NCI-H1092 treated with DMSO at 0.1 percent for 48 hours (cell line): ENCODE measurements at regions not wholly inside any gene's neighbourhood (a gene's known extent, or its start where the extent isn't known, plus 50 kb on each side); places are given as distances from the start of the nearest gene placed in this dataset.
A peak's percentile ranks its signal among the peaks of the same experiment; 100 is the strongest.
"Not testable (repeated sequence)": the region's sequence is repeated elsewhere in the genome, so short reads cannot be mapped to it uniquely, and the experiment has no call there.

ENCODE experiments used
- DNase-seq: peaks from one replicate; lab custom pipeline; 2025; lab: John Stamatoyannopoulos, UW

GRCh38 chr7:67359900-67360299 lies 363.3 kb downstream of the TYW1 start:
- DNase-seq, result no peak

GRCh38 chr7:67361150-67361549 lies 364.5 kb downstream of the TYW1 start:
- no peak for DNase-seq

GRCh38 chr7:67364441-67365017 lies 367.9 kb downstream of the TYW1 start:
- DNase-seq, result no peak

DNA sequence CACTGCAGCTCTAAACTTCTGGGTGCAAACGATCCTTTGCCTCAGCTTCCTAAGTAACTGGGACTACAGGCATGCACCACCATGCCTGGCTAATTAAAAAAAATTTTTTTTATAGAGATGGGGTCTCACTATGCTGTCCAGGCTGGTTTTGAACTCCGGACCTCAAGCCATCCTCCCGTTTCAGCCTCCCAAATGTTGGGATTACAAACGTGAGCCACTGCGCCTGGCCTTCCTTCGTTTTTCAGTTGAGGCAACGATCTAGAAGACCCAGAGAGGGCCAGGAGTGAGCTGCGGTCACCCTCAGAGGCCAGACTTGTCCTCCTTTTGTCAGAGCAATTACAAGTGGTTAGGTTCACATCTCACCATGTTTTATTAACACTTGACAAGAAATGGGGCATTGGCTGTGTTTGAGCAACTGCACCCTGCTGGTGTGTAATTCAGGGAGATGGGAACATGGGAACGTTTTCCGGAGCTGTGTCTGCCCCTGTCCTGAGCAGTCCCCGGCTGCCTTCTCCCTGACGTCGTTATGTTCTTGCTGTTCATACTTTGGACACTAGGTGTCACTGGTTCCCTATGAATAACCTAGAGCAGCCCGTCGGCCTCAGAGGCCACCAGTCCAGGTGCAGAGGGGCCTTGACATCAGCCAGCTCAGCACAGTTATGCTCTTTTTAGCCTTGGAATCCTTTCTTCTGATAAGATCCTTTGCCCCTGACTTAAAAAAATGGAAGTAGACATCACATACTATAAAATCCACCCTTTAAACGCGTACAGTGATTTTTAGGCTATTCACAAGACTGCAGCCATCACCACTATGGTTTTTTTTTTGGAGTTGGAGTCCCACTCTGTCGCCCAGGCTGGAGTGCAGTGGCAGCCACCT lies 375.0 kb downstream of the TYW1 start:
- peak; percentile 85 for DNase-seq

DNA sequence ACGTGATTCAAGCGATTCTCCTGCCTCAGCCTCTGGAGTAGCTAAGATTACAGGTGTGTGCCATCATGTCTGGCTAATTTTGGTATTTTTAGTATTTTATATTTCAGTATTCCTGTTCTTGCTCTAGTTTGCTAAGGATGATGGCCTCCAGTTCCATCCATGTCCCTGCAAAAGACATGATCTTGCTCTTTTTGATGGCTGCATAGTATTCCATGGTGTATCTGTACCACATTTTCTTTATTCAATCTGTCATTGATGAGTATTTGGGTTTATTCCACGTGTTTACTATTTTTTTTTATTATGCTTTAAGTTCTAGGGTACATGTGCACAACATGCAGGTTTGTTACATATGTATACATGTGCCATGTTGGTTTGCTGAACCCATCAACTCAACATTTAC lies 376.8 kb downstream of the TYW1 start:
- not testable (repeated sequence) for DNase-seq

GRCh38 chr7:67375427-67375826 lies 378.8 kb downstream of the TYW1 start:
- no peak for DNase-seq

DNA sequence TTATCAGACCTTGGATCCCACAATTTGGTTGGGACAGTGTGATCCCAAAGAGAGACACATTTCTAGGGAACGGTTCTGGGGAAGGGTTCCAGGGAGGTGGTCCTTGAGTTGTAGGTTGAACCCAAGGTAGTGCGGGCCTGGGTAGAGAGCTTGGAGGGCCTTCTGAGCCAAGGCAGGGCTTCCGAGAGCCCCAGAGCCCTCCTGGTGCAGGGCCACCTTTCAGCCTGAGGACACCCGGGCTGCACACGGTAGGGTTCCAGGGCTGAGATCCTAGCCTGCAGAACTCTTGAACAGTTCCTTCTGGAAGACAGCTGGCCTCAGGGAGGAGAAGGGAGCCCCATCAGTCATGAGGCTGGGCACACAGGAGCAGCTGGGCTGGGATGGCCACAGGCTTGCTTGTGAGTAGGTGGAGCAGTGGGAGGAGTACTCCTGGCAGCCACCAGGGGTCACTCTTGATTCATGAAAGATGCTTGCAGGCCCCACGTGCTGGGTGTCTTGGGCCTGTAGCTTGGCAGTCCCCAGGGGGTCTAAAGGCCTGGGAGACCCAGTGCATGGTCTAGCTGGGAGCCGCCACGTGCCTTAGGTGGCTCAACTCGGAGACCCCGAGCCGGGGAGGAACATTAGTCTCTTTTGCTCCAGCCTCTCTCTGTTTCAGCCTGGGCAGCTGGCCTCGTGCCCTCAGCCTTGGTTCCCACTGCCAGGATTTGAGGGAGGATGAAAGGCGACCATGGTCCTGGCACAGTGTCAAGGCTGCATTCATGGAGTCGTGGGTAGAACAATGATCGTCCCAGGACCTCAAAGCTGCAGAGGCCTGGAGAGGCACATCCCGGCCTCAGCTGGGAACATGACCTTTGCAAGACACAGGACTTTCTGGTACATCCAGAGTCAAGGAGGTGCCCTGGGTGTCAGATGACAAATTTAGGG lies 381.6 kb downstream of the TYW1 start:
- DNase-seq, result peak; percentile 92

DNA sequence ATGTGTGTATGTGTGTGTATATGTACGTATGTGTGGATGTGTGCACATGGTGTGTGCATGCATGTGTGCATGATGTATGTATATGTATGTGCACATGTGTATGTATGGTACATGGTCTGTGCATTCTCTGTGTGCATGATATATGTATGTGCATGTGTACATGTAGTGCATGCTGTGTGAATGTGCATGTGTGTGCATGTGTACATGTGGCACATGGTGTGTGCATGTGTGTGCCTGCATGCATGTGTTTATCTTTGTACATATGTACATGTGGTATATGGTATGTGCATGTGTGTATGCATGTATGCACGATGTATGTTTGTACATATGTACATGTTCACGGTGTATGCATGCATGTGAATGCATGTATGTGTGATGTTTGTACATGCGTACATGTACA lies 383.7 kb downstream of the TYW1 start:
- no peak for DNase-seq

DNA sequence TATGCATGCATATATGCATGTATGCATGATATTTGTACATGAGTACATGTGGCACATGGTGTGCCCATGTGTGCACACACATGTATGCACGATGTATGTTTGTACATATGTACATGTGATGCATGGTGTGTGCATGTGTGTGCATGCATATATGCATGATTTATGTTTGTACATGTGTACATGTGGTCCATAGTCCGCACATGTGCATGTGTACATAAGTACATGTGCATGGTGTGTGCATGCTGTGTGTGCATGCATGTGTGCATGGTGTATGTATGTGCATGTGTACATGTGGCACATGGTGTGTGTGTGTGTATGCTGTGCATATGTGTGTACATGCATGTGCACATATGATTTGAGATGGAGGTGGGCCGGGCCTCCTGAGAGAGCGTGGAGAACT lies 384.2 kb downstream of the TYW1 start:
- no peak for DNase-seq

- no peak for DNase-seq
Observed at GRCh38 chr7:67387851-67388250, 391.2 kb downstream of the TYW1 start.

DNA sequence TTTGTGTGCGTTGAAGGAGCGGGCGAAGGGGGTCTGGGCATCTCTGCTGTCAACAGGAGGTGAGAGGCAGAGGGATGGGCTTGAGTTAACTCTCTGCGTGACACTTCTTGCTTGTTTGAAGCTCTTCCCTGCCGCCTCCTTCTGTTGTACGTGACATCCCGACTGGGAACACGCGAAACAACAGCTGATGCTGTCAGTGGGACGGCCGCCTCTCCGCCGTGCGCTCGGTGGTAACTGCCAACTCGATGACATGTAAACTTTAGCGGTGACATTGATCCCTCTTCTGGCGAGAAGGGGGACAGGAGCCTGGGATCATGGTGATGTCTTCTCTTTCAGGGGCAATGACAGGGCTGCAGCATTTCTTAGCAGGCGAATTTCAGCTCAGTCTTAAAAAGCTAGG lies 394.5 kb downstream of the TYW1 start:
- no peak for DNase-seq

- peak; percentile 34 for DNase-seq
Observed at GRCh38 chr7:67392596-67393438, 396.2 kb downstream of the TYW1 start.

DNA sequence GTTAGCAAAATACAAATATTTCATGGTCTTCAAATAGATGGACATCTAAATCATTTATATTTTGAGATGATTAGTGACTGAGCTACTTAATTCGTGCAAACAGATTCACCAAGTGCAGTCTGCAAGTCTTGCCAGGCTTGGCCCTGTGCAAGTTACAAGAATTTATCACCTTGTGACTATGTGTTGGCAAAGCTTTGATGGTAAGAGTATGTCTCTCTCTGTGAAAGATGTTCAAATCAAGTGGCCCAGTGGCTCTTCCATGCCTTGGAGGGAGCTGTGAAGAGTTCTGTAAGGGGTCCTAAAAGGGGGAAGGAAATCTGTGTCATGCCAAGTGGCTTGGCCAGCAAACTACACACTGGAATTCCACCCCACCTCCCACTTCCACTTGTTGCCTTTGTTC lies 397.3 kb downstream of the TYW1 start:
- no peak for DNase-seq

GRCh38 chr7:67398916-67399315 lies 402.3 kb downstream of the TYW1 start:
- no peak for DNase-seq

GRCh38 chr7:67401492-67401891 lies 404.9 kb downstream of the TYW1 start:
- DNase-seq, result no peak

DNA sequence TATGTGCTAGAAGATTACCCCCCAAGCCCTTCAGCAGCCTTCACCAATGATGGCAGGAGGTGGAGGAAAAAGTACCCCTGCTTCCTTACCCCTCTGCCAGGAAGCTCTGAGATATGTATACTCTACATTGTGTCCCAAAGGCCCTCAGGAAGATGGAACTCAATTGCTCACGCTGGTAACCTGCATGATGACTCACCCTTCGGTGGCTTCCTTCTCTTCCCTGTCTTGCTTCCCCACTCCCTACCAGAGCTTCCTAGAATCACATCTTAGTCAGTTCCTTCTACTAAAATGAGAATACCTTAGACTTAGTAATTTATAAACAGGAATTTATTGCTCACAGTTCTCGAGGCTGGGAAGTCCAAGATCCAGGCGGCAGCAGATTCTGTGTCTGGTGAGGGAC lies 405.6 kb downstream of the TYW1 start:
- DNase-seq, result no peak

- no peak for DNase-seq
Observed at GRCh38 chr7:67406976-67407375, 410.3 kb downstream of the TYW1 start.

DNA sequence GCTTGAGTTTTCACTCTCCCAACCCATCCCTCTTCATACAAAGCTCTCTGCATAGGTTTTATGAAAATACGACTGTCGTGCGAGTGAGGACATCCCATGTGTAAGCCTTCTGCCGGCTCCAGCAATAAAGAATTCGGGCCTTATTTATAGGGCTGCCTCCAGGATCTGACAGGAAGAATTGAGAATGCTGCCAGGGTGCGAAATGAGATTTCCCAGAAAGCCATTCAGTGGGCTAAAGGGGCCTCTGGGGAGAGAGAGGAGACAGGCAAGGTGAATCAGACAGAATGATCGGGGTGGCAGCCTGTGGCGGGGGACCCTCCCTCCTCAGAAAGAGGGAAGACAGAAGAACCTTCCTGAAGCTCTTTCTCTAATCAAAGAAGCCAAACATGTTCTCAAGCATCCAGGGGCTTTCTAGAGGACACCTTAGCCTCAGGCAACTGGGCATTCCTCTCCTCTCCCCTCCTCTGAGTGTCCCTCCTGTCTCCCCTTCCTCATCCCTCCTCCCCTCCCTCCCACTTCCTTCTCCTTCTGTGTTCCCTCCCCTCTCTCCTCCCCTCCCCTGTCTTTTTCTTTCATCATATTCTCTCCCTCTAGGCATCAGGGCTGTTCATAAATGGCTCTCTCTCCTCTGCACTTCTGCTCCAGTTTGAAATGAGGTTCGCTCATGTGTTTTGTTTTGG lies 410.9 kb downstream of the TYW1 start:
- no peak for DNase-seq

DNA sequence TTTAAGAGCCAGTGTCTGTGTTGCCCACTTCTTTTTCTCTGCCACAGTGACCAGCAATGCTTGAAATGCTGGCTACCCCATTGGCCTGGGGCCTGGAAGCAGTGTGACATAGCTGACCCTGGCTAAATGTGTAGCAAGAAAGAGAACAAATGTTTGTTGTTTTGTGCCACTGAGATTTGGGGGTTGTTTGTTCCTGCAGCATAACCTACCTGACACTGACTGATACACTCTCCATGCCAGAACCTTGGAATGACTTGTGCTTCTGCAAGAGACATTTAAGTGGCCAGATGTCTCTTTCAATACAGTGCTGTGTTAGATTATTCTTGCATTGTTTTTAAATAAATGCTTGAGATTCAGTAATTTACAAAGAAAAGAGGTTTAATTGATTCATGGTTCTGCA lies 411.5 kb downstream of the TYW1 start:
- no peak for DNase-seq

GRCh38 chr7:67413670-67414069 lies 417.0 kb downstream of the TYW1 start:
- DNase-seq, result peak; percentile 96

DNA sequence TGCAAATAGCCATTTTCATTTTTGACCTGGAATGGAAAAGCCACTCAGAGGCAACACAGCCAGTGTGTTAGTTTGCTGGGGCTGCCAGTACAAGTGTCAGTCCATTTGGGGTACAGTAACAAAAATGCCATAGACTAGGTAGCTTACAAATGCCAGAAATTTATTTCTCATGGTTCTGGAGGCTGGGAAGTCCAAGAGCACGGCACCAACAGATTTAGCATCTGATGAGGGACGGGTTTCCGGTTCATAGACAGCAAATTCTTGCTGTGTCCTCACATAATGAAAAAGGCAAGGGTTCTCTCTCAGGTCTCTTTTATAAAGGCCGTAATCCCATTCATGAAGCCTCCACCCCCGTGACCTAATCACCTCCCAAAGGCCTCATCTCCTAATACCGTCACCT lies 418.2 kb downstream of the TYW1 start:
- DNase-seq, result no peak
